ENCODE measurements at regions not wholly inside any gene's neighbourhood (a gene's known extent, or its start where the extent isn't known, plus 50 kb on each side); places are given as distances from the start of the nearest gene placed in this dataset.
A peak's percentile ranks its signal among the peaks of the same experiment; 100 is the strongest.

DNA sequence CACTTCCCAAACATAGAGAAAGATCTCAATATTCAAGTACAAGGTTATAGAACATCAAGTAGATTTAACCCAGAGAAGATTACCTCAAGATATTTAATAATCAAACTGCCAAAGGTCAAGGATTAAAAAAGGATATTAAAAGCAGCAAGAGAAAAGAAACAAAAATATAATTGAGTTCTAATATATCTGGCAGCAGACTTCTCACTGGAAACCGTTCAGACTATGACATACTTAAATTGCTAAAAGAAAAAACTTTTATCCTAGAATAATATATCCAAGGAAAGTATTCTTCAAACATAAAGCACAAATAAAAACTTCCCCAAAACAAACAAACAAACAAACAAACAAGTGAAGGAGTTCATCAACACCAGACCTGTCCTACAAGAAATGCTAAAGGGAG, 92.4 kb downstream of the FSCB start:
- TF ChIP-seq, protein P1, sequence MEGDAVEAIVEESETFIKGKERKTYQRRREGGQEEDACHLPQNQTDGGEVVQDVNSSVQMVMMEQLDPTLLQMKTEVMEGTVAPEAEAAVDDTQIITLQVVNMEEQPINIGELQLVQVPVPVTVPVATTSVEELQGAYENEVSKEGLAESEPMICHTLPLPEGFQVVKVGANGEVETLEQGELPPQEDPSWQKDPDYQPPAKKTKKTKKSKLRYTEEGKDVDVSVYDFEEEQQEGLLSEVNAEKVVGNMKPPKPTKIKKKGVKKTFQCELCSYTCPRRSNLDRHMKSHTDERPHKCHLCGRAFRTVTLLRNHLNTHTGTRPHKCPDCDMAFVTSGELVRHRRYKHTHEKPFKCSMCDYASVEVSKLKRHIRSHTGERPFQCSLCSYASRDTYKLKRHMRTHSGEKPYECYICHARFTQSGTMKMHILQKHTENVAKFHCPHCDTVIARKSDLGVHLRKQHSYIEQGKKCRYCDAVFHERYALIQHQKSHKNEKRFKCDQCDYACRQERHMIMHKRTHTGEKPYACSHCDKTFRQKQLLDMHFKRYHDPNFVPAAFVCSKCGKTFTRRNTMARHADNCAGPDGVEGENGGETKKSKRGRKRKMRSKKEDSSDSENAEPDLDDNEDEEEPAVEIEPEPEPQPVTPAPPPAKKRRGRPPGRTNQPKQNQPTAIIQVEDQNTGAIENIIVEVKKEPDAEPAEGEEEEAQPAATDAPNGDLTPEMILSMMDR (IDR thresholded peaks at IDR 0.05; ENCODE audit: insufficient read depth, low read depth, low read length) = no peak
- no peak for DNase-seq (ENCODE audit: low read depth)
- no peak overlapping the region for H3K4me3 ChIP-seq (ENCODE audit: low read depth, low read length)

GRCh38 chr14:44412858-44413569, 94.1 kb downstream of the FSCB start:
- DNase-seq (ENCODE audit: low read depth) = no peak
- TF ChIP-seq, protein P1 (IDR thresholded peaks at IDR 0.05; ENCODE audit: insufficient read depth, low read depth, low read length) = no peak
- H3K4me3 ChIP-seq (ENCODE audit: low read depth, low read length) = no peak overlapping the region

DNA sequence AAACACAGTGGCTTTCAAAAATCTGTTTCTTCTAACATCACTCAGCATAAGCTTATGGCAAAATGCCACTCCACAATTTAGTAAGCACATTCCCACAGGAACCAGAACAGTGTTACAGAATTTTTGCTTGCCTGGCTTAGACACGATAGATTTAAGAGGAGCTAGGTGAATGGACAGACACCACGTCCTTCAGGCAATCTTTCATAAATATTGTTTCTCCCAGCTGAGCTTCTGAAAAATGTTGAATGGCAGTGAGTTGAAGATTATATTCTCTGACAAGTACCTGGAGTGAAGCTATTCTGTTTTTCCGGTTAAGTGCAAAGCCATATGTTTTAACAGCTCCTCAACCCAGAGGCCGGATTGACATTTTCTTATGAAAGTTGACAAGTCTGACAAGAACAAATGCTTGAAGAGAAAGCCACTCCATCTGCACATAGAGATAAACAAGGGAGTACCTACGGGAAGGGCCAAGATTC, 102.0 kb downstream of the FSCB start:
- peak; percentile 2 for DNase-seq (ENCODE audit: low read depth)
- no peak overlapping the region for H3K4me3 ChIP-seq (ENCODE audit: low read depth, low read length)
- TF ChIP-seq, protein P1 (IDR thresholded peaks at IDR 0.05; ENCODE audit: insufficient read depth, low read depth, low read length) = no peak

DNA sequence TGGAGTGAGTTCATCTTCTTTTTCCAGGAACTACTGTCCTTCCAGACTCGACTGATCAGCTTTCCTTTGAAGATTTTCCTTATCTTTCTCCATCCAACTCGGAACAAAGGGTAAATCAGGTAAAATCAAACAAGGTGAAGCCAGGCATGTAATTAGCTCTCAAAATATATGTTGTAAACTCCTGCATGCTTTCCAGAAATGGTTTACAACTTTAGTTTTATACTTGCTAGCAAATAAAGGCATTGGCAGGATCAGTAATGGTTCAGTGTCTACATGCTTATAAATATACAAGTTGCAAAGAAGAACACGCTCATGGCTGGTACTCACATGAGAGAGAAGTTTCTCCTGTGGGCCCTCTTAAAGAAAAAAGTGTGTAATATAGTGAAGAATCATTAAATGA, 102.5 kb downstream of the FSCB start:
- DNase-seq (ENCODE audit: low read depth) = no peak
- no peak overlapping the region for H3K4me3 ChIP-seq (ENCODE audit: low read depth, low read length)
- TF ChIP-seq, protein P1 (IDR thresholded peaks at IDR 0.05; ENCODE audit: insufficient read depth, low read depth, low read length) = no peak

GRCh38 chr14:44404036-44404435, 103.0 kb downstream of the FSCB start:
- TF ChIP-seq, protein P1 (IDR thresholded peaks at IDR 0.05; ENCODE audit: insufficient read depth, low read depth, low read length) = no peak
- H3K4me3 ChIP-seq (ENCODE audit: low read depth, low read length) = no peak overlapping the region
- no peak for DNase-seq (ENCODE audit: low read depth)

DNA sequence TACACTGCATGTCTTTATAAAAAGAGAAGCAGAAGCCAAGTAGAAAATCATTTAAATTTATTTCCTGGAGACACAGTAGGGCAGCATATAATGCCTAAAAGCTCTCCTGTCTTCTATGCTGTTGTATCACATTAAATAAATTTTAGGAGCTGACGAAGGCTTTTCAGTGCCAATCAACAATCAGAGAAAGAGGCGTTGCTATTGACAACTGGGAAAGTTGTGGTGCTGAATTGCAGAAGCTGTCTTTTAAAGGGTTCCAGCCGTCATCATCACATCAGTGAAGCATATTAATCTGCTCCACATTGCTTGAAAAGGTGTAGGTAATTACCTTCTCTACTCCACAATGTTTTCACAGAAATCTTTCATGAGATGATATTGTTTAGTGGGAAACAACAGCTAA, 103.9 kb downstream of the FSCB start:
- no peak overlapping the region for H3K4me3 ChIP-seq (ENCODE audit: low read depth, low read length)
- TF ChIP-seq, protein P1 (IDR thresholded peaks at IDR 0.05; ENCODE audit: insufficient read depth, low read depth, low read length) = no peak
- no peak for DNase-seq (ENCODE audit: low read depth)

GRCh38 chr14:44396226-44396625, 110.9 kb downstream of the FSCB start:
- DNase-seq (ENCODE audit: low read depth) = no peak
- H3K4me3 ChIP-seq (ENCODE audit: low read depth, low read length) = no peak overlapping the region
- TF ChIP-seq, protein P1 (IDR thresholded peaks at IDR 0.05; ENCODE audit: insufficient read depth, low read depth, low read length) = no peak

All from fibroblast of villous mesenchyme (primary cell).